HG02885 (cell line): ENCODE measurements at regions not wholly inside any gene's neighbourhood (a gene's known extent, or its start where the extent isn't known, plus 50 kb on each side); places are given as distances from the start of the nearest gene placed in this dataset.
A peak's percentile ranks its signal among the peaks of the same experiment; 100 is the strongest.

Source experiments
- ATAC-seq: cut with Tn5 transposase; IDR thresholded peaks from one replicate; pipeline ENCODE4 v1.9.1; 2021; ENCODE audit warnings: mild to moderate bottlenecking; ENCODE audit not compliant: unreplicated experiment, poor library complexity

GRCh38 chr13:80400164-80400864, 59.4 kb upstream of the SPRY2 start:
- ATAC-seq: no peak

GRCh38 chr13:80399340-80400163, 58.6 kb upstream of the SPRY2 start:
- ATAC-seq: peak; percentile 58
